Ishikawa (cell line): ENCODE measurements at regions not wholly inside any gene's neighbourhood (a gene's known extent, or its start where the extent isn't known, plus 50 kb on each side); places are given as distances from the start of the nearest gene placed in this dataset.

Source experiments
- CREB1 ChIP-seq: IDR thresholded peaks from 2 replicates; pipeline ENCODE4 v1.6.1; 2012; ENCODE audit warnings: low read depth
- RAD21 ChIP-seq: IDR thresholded peaks from 2 replicates; pipeline ENCODE4 v1.6.1; 2012; ENCODE audit warnings: low read depth
- TAF1 ChIP-seq: IDR thresholded peaks from 2 replicates; pipeline ENCODE4 v1.6.1; 2012; ENCODE audit warnings: low read depth, mild to moderate bottlenecking
- TCF12 ChIP-seq: IDR thresholded peaks from 2 replicates; pipeline ENCODE4 v1.6.1; 2012; ENCODE audit warnings: low read depth
- USF1 ChIP-seq: IDR thresholded peaks from 2 replicates; pipeline ENCODE4 v1.6.1; 2012
- YY1 ChIP-seq: IDR thresholded peaks from 2 replicates; pipeline ENCODE4 v1.6.1; 2012; ENCODE audit warnings: low read depth

DNA sequence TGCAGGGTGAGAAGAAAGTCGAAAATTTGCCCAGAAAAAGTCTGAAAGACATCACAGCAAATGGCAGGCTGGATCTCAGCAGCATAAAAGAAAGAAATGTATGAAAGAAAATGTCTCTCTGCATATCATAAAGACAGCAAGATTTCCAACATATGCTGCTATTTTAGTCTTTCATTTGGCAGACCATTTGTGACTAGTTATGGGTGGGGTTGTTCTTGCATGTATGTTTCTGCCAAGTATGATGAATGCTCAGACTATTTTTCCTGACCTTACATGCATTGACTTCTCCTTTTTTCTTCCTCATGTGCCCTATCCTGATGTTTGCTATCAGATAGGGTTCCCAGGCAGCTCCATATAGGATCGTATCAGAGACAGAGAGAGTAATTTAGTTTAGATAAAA lies 58.5 kb upstream of the PARD3B start:
- TF ChIP-seq TAF1 (no peak), USF1 (no peak), TCF12 (no peak), CREB1 (no peak), RAD21 (no peak), YY1 (no peak)
